GM18858 (cell line): ENCODE measurements at regions not wholly inside any gene's neighbourhood (a gene's known extent, or its start where the extent isn't known, plus 50 kb on each side); places are given as distances from the start of the nearest gene placed in this dataset.

Experiments
- ATAC-seq: cut with Tn5 transposase; IDR thresholded peaks from one replicate; pipeline ENCODE4 v1.9.1; 2021; ENCODE audit not compliant: unreplicated experiment

- no peak for ATAC-seq
Observed at GRCh38 chr7:7114575-7115291, 67.6 kb upstream of the C1GALT1 start.

- no peak for ATAC-seq
Observed at GRCh38 chr7:7117935-7118586, 64.3 kb upstream of the C1GALT1 start.

GRCh38 chr7:7118822-7119221, 63.5 kb upstream of the C1GALT1 start:
- ATAC-seq = no peak

- no peak for ATAC-seq
Observed at GRCh38 chr7:7119729-7120128, 62.6 kb upstream of the C1GALT1 start.

DNA sequence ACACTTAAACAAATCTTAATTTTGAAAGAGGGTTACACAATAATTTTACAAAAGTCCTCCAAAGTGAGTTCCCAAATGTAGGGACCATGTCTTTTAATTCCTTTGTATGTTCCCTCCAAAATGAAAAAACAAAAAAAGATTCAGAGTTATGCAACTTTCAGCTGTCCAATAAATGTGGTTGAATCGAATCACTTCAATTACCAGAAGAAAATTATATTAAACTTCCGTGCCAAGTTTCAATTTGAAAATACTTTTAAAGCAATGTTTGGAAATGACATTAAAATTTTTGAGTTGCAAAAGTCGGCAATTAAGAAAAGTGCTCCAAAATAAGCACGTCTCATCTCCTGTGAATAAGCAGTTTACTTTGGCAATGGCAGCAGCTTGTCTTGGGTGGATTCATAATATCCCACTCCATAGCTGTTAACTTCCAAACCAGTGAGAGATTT, 60.3 kb upstream of the C1GALT1 start:
- ATAC-seq = no peak

GRCh38 chr7:7122701-7123281, 59.6 kb upstream of the C1GALT1 start:
- ATAC-seq = no peak

- ATAC-seq = no peak
Observed at GRCh38 chr7:7125963-7126362, 56.4 kb upstream of the C1GALT1 start.

GRCh38 chr7:7127773-7128172, 54.6 kb upstream of the C1GALT1 start:
- ATAC-seq = no peak

DNA sequence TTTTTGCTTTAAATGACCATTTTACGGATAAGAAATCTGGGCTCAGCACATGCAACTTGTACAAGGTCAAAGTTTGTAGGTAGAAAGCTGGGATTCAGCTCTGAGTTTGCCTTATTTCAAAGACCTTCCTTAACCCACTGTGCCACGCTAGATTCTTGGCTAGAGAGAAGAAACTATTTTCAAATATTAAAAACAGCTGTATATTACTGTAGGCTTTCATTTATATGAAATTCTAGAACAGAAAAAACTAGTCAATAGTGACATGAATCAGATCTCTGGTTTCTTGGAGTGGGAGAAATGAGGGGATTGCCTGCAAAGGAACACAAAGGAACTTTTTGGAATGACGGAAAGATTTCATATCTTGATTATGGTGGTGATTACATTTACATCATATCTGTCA, 53.0 kb upstream of the C1GALT1 start:
- no peak for ATAC-seq

- no peak for ATAC-seq
Observed at GRCh38 chr7:7131273-7131672, 51.1 kb upstream of the C1GALT1 start.
